ENCODE measurements at regions not wholly inside any gene's neighbourhood (a gene's known extent, or its start where the extent isn't known, plus 50 kb on each side); places are given as distances from the start of the nearest gene placed in this dataset.

DNA sequence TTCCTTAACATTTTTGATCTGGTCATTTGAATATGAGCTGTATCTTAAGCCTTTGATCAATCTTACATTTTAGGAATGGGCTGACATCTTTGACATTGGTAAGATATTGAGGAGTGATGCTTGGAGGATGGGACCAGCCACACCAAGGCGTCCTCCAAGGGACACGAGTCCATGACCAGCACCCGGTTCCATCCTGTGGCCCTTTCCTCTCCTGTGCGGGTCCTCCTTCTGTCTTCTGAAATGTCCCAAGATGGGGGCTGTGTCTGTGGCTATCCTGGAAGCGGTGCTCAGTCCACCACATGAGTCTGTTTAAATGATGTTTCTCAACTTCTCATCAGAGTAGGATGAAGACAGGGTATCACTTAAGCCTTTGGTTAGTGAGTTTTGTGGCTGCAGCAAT is 67.3 kb upstream of the SHH start:
- intact Hi-C loops (cut with micrococcal nuclease): no loop called here

DNA sequence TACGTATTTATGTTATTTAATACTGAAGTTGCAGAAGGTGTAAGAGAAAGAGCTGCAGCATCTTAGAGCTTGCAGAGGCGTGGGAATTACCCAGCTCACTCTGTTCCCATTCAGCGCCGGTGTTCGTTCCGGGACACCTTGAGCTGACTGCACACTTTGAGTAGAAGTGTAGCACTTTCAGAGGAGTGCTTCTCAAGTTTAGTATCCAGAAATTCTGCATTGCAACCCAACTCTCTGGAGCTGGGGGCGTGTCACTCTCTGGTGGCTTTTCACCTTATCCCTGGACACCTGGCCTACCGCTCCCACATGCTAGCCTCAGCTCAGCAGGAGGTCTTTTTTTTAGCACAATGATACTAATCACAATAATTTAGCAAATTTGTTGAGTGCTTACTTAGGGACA is 66.4 kb upstream of the SHH start:
- intact Hi-C loops (cut with micrococcal nuclease): no loop called here

DNA sequence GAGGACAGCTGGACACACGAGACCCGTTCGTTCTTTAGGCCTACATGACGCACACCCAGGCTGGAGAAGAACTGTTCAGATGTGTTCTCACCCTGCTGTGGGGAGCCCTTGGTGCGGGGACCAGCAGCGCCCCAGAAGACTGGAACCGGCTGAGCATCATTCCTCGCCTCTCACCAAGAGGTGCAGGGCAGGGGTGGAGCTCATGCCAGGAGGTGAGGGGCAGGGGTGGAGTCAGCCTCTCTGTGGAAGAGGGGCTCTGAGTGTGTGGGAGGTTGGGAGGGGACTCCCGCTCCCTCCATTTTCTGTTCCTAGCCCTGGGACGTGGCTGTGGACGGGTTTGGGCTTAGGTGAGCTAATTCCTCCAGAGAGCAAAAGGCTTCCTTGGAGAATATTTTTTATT is 66.0 kb upstream of the SHH start:
- intact Hi-C loops (cut with micrococcal nuclease): no loop called here

GRCh38 chr7:155877167-155877566 is 64.9 kb upstream of the SHH start:
- intact Hi-C loops (cut with micrococcal nuclease): no loop called here

- intact Hi-C loops (cut with micrococcal nuclease): no loop called here
These were observed 62.1 kb upstream of the SHH start for GRCh38 chr7:155874411-155874810.

GRCh38 chr7:155874010-155874409 is 61.7 kb upstream of the SHH start:
- intact Hi-C loops (cut with micrococcal nuclease): no loop called here

DNA sequence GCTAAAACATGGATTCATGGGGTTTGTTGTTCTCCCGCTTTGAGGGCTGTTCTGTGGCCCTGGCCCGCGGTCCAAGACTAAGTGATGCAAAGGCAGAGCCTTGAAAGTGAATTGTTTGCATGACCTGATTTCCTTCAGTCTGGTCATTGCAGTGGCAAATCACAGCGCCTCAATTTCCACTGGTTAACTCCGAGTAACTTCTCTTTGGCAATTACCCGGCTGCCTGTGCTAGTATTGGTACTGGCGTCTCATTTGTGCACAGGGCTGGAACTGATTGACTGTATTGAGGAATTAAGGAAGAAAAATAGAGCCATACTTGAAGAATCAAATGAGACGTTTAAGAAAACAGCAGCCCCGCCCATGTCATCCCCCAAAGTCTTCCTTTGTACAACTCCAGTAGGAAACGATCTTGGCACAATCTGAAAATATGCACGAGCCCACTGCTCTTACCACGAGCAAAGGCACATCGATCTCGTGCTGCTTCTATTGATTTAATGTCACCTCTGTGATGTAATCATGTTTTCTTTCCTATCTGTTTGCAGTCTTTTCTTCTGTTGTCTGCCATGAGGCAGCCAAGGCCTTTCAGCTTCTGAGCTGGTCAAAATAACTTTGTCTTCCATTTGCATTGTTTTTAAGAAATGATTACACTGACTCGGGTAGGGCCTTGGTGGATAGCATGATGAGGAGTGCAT is 60.6 kb upstream of the SHH start:
- intact Hi-C loops (cut with micrococcal nuclease): no loop called here

GRCh38 chr7:155871211-155871610 is 58.9 kb upstream of the SHH start:
- intact Hi-C loops (cut with micrococcal nuclease): no loop called here

- intact Hi-C loops (cut with micrococcal nuclease): no loop called here
These were observed 58.3 kb upstream of the SHH start for GRCh38 chr7:155870334-155871180.

DNA sequence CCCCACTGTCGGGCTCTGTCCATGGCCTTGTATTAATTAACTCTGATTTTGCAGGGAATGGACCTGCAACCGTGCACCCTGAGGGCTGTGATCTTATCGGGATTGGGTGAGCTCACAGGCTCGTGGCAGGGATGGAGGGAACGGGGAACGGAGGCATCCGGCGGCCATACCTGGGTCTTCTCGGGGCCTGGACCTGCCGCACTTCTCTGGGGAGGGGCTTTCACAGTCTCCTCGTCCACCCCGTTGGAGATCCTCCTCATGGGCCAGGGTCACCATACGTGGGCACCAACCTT is 57.5 kb upstream of the SHH start:
- intact Hi-C loops (cut with micrococcal nuclease): no loop called here

DNA sequence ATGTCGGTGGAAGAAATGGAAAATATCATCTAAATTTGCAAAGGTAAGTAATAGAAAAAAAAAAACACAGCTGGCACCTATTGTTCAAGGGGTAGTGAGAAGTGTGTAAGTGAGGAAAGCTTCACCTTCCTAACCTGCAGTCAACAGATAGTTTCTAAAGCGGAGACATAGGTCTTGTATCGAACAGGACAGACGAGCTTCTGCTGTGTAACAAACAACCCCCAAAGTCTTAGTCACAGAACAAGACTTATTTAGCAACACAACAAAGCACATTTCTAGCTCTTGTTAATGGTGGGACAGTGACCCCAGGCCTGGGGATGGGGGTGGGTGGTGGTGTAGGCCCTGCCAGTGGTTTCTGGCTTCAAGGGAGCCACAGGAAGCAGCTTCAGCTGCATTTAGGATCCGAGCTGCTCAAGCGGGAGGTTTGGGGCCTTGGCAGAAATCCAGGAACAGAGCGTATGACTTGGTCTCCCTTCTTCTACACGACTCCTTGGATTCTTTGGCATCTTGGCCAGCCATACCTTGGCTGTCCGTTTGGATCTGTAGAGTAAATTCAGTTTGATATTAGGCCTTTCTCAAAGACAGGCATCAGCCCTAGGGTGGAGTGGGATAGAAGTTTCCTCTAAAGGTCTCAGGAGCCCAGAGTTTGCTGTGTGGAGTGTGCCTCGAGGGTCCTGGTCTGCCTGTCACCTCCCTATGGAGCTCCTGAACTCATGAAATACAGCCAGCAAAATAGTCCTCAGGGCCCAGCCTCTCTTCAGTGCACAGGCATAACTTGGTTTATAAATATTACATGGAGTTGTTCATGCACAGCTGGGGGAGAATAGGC is 56.9 kb upstream of the SHH start:
- intact Hi-C loops (cut with micrococcal nuclease): no loop called here

DNA sequence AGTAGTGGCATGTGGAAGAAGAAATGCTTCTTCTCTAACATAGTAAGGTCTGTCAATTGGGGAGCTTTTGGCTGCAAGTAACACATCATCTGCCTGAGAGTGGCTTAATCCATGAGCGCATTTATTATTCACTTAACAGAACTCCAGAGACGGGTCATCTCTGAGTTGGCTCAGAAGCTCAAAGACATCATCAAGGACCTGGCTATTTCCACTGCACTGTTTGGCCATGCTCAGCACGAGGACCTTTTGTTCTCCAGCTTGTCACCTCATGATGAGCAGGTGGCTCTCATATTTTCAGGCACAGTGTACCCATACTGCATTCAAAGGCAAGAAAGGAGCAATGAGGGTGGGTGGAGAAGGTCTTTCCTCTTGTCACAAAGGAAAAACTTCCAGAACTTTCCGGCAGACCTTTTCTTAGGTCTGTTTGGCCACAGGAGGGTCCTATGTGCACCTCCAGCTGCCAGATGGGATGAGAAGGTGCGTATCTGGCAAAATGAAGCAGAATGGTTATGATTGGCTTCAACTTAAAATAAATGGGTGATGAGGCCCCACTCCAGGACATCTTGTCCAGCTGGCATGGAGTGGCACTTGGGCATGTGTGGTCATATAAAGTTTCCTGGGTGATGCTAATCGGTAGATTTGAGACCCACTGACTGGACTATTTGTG is 55.6 kb upstream of the SHH start:
- intact Hi-C loops (cut with micrococcal nuclease): no loop called here

GRCh38 chr7:155867280-155867679 is 55.0 kb upstream of the SHH start:
- intact Hi-C loops (cut with micrococcal nuclease): no loop called here

DNA sequence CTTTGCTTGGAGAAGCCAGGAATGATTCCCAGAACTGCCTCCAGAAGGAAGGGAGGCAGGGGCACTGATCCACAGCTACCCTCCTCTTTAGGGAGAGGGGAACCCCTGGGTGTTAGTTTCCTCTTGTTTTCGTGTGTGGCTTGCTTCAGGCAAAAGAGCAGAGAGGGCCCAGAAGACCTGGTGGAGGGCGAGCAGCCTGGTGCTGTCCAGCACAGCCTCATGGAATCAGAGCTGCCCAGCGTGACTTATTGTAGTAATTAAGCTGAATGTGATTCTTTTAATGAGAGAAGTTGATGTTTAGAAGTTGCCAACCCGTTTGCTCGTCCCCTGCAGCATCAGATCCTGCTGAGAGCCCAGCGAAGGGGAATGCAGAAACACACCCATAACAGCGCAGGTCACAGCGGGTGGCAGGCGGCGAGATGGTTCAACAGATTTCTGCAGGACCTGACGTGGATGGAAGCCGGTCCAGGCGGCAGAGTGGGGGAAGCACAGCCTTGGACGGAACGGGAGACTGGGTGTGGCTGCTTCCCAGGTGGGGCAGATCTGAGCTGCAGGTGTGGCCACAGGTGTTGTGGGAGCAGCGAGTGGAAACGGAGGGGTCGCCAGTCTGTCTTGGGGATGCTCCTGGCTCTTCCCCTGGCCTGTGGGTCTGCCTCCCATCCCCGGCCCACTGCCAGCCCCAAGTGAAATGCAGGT is 53.7 kb upstream of the SHH start:
- intact Hi-C loops (cut with micrococcal nuclease): no loop called here

DNA sequence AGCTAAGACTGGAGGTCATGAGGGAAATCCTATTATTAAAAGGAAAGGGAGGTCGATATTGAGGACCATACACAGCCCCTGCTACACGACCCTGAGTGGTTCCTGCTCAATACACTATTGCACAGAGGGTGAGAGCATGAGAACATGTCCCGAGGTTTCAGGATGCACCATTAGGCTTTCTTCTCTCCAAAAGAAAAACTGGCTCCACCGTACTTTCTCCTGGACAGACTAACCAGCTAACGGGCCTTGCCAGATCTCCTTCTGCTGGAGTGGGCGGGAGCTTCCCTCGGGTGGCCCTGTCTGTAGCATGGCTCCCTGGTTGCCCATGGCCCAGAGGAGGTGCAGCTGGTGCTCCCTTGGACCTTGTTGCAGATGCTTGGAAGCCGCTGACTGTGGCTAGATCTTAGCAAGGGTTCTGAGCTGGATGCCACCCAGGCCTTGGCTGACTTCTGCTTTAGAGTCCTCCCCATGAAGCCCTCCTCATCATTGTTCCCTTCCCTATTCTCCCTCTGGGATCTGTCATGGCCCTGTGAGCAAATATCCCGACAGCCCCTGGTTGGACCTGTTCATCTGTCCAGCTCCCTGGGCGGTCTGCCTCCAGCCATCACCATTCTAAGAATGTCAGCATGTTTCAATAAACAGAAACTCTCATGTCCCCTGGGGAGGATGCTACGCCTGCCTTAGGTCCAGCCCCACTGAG is 52.9 kb upstream of the SHH start:
- intact Hi-C loops (cut with micrococcal nuclease): no loop called here

DNA sequence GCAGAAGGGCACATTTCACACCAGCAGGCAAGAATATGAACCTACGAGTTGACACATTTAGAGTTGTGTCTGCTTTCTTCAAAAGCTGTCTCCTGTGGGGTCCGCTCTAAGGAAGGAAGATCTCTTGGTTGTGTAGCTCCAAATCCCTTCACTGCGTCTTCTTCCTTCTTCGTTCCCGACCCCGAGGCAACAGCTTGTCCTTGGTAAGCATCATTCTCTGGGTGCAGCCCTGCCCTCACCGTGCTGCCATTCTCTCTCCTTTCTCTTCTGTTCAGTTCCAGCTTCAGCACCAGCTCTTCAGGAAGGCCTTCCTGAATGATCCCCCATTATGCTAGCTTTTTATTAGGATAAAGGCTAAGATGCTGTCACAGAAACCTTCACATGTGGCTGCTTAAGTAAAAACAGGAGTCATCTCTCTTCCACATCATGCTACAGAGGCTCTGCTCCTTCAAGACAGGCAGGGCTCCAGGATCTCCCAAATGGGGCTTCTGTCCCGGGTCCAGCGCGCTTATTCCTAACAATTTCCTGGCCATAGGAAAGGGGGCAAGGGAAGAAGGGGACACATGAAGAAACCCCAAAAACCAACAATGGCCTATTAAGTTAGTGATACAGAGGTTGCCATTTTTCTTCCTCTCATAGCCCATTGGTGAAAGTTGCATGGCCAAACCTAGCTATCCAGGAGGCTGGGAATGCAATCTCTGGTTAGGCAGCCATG is 52.2 kb upstream of the SHH start:
- intact Hi-C loops (cut with micrococcal nuclease): no loop called here

- intact Hi-C loops (cut with micrococcal nuclease): no loop called here
These were observed 51.5 kb upstream of the SHH start for GRCh38 chr7:155863721-155864151.

- intact Hi-C loops (cut with micrococcal nuclease): no loop called here
These were observed 50.0 kb upstream of the SHH start for GRCh38 chr7:155862123-155862892.
